A172 (cell line): ENCODE measurements at regions not wholly inside any gene's neighbourhood (a gene's known extent, or its start where the extent isn't known, plus 50 kb on each side); places are given as distances from the start of the nearest gene placed in this dataset.

Source experiments
- DNase-seq: peaks from one replicate; pipeline ENCODE4 v3.0.0-alpha.2; 2015; ENCODE audit warnings: low spot score

DNA sequence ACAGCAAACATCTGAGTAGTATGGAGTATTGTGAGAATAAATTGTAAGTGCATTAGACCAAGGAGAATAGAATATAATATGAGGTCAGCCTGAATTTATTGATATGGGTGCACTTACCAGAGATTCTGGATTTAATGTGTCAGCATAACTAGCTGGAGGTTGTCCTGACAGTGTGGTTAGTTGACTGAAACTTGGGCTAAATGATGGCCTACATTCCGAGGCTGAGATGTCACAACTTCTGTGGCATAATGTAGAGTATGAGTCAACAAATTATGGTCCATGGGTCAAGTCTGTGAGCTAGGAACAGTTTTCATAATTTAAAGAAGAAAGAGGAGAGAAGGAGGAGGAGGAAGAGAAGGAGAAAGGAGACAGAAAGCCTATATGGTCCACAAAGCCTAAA is 127.6 kb downstream of the QPCT start:
- peak; percentile 44 for DNase-seq

DNA sequence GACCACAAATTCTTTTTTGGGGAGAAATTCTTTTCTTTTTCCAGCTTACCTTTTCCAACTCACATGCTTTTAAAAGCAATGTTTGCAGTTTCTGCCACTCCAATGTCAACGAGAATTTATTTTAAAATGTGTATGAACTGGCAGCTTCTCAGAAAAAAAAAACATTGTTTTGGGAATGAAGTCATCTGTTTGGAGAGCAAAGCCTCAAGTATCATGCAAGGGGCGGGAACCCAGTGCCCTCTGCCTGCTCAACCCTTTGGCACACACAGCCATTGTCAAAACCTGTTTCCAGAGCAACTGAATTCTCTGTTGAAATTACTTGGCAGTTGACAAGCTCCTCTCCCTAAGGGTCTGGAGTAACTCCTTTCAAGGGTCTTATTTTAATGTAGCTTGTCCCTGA is 128.5 kb downstream of the QPCT start:
- peak; percentile 35 for DNase-seq

- no peak for DNase-seq
Observed at GRCh38 chr2:37476411-37476810, 132.0 kb downstream of the QPCT start.

GRCh38 chr2:37477921-37478320 is 133.5 kb downstream of the QPCT start:
- no peak for DNase-seq

DNA sequence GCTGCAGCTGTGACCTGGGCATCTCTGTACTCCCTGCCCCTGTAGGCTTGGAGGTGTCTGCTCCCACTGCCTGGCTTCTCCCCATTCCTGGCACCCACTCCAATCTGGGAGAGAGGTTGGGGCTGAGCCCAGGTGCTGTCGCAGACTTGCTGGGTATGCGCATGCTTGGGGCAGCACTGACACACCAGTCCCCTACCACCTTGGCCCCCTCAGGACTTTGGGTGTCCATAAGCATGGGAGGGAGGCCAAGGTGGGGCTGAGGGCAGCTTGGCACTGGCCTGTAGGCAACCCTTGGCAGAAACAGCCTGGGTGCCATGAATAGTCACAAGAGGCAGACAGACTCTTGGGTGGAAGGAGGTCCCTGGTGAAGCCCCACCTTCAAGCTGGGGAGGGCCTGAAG is 136.8 kb downstream of the QPCT start:
- DNase-seq, result no peak

DNA sequence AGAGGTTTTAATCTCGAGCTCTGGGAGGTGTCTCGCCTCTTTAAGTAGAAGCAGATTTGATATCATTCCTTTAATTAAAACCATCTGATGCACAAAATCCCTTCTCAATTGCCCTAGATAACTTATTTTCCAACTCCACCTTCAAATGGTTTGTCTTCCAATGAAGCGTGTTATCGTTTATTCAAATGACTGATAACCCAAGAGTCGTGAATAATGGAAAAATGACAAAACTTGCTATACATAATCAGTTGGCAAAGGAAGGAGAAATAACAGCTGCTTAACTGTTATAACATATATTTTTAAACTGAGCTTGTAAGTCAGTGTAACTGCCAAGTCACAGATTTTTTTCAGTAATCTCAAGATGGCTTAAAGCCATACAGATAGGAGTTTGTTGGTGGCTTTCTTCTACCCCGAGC is 144.6 kb downstream of the QPCT start:
- no peak for DNase-seq

DNA sequence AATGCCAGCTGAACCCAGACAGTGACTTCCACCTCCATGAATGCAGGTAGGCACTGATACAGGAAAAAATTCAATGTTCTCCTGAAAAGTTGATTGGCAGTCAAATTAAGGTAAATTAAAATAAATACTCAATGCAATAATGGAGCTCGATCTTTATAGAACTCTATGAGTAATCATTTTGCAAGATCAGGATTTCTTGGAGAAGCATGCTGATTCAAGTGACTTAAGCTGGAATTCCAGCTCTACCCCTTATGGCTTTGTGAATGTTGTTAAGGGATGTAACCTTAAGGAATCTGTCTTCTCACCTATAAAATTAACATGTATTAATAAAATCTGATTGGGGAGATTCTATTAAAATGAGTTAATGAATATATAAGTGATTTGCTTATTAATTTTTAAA is 145.1 kb downstream of the QPCT start:
- no peak for DNase-seq

- DNase-seq, result no peak
Observed at GRCh38 chr2:37493425-37493824, 149.0 kb downstream of the QPCT start.

DNA sequence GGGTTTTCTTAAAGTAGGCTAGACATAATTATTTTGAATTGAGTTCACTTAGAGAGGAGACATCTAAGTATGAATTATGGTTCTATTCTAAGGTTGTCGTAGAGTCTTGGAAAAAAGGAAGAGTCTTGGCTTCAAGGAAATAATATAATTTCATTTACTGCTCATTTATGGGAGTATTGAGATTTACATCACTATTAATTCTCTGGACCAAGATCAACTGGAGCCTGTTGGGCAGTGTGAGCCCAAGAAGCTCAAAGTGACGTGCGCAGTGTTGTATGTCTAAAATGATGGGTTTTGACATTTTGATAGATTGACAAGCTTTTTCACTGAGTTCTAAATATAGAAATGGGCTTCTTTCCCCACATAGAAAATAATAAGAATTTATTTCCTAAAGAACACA is 154.7 kb downstream of the QPCT start:
- DNase-seq, result no peak

GRCh38 chr2:37500031-37500430 is 155.6 kb downstream of the QPCT start:
- no peak for DNase-seq

DNA sequence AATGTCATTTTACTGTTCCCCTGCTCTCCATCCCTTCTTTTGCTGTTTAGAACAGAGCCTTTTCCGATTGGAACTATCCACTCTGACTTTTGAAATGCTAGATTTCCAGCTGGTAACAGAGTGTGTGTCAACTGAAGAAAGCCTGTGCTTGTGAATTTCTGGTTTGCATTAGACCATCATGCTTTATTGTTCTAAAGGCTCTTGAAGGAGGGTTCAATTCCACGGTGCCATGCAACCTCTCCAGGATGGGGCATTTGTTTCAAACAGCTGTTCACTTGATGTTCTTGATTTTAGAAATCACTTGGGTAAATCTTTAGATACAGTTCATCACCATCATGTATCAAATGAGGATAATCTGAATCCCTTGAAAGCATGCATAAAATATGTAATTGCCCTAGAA is 156.7 kb downstream of the QPCT start:
- DNase-seq, result no peak

GRCh38 chr2:37506407-37507050 is 162.1 kb downstream of the QPCT start:
- DNase-seq, result peak; percentile 39

- DNase-seq, result no peak
Observed at GRCh38 chr2:37507051-37507410, 162.6 kb downstream of the QPCT start.

DNA sequence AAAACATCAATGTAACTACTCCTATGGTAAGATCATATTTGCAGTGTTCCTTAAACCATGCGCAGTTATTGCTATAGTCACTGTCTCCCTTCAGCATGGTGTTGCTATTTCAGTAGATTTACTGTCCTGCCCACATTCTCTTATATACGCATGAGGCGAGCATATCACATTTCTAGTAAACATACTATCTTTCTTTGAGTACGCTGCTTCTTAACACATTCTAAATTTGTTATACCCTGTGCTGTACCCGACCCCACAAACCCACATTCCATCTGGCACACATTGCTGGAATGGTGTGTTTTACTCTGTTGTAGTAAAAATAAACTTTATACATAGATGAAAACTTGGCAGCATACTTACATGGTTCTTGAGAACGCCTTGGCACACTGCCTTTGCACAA is 163.3 kb downstream of the QPCT start:
- DNase-seq, result no peak

- no peak for DNase-seq
Observed at GRCh38 chr2:37512971-37513370, 158.5 kb downstream of the CDC42EP3 start.

GRCh38 chr2:37523814-37524362 is 147.6 kb downstream of the CDC42EP3 start:
- DNase-seq, result peak; percentile 36

DNA sequence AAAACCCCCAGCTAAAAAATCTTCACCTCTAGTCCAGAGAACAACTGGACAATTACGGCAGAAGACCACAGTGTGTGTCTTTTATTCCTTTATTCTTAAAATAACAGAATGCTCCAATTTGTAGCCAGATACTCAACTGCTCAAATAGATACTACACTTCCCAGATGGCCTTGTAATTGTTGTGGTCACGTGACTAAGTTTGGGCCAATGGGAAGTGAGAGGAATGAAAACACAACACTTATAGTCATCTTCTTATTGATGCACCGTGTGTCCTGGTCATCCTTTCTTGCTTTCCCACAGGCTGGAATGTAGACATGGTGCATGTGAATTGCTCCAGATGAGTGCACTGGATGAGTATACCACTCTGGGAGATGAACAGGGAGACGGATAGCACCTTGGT is 145.1 kb downstream of the CDC42EP3 start:
- no peak for DNase-seq

DNA sequence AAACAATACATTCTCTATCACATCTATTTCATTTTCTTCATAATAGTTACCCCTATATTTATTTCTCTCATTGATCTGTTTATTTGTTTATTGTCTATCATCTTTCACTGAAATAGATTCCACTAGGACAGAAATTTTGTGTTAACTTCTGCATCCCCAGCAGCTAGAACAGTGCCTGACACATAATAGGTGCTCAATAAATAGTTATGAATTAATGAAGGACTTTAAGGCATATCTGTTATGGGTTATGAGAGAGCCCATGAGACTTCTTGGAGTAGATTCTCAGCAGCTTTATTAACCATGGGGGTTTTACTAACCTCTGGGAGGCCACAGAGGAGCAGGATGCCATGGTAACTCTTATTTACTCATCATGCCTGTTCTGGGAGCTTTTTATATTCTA is 144.6 kb downstream of the CDC42EP3 start:
- DNase-seq, result no peak

DNA sequence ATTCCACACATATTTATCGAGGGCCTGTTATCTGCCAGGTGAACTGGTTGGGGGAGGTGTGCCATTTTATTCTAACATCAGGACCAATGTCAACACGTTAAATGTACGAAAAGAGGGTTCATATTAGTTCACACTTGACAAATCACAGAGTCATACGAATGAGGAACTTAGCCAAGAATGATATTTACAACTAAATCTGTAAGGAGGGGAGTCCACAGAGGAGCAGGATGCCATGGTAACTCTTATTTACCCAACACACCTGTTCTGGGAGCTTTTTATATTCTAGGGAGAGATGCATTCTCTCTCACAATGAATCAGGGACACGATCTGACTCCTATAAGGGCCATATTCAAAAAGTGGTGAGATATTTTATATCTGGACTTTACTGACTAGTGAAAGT is 144.1 kb downstream of the CDC42EP3 start:
- DNase-seq, result no peak

DNA sequence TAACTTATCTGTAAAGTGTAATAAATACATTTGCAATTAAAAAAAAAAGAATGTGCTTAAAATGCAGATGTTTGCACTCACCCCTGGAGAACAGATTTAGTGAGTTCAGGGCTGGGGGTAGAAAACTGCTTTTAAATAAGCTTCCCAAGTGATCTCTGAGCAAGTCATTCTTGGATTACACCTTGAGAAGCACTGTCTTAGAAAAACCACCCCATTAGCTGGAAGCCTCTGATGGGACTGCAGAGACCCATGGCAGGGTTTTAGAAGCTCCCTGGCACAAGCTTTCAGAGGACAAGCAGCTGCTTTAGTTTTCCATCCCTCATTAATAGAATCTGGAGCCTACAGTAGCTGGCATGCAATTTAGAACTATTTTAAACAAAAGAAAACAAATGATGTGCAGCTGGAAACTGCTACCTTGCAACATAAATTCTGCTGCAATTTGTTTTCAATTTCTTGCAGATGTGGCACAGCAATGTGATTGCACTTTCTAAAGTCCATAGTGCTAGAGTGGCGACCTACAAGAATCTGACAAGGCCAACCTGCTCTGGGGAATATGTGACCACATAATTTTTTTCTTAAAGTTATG is 141.5 kb downstream of the CDC42EP3 start:
- no peak for DNase-seq

- DNase-seq, result no peak
Observed at GRCh38 chr2:37532503-37532902, 138.9 kb downstream of the CDC42EP3 start.

DNA sequence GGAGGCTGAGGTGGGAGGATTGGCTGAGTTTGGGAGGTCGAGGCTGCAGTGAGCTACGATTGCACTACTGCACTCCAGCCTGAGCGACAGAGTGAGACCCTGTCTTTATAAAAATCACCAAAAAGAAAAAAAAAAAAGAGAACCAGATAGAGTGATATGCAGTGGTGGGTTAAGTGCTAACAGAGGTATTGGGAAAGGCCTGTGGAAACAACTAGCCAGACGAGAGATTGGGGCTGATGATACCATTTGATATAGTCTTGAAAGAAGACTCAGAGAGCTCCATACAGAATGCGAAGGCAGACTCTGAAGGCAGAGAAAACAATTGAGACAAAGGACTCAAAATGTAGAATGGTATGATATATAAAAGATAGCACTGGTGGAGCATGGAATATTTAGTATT is 134.1 kb downstream of the CDC42EP3 start:
- no peak for DNase-seq

GRCh38 chr2:37541516-37541915 is 129.9 kb downstream of the CDC42EP3 start:
- no peak for DNase-seq

DNA sequence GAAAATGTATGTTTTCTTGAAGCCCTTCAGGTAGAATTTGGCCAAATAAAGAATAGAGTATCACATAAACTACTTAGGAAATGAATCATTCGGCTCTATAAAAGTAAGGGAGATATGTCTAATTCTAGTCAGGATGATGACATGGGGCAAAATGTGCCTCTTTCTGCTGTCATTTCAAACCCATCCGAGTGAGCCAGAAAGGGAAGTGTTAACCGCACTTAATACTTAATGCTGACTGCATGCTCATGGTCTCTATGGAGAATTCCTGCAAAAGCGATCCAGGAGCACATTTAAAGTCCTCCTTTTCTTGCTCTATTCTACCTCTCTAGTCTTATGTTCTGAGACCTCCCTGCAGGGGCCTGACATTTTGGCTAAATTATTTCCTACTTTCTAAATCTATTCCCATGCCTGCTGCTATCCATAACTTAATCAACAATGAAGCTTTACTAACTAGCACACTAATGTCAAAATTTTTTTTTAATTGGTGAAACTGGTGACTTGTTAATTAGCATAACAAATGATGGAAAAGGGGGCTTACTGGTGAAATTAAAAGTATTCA is 127.4 kb downstream of the CDC42EP3 start:
- DNase-seq, result no peak
